HepG2 (cell line): ENCODE measurements at regions not wholly inside any gene's neighbourhood (a gene's known extent, or its start where the extent isn't known, plus 50 kb on each side); places are given as distances from the start of the nearest gene placed in this dataset.

Source experiments
- ATAC-seq: fragments of 200-7000 bp; cut with Tn5 transposase; 3 replicates; pipeline ENCODE4 v1.9.1; 2020; ENCODE audit warnings: mild to moderate bottlenecking, moderate library complexity
- BruUV-seq: library from RNA; stranded (reverse); fragments of 400-500 nt; replicated peaks from 2 replicates; lab custom pipeline; 2021; lab: Mats Ljungman, UMichigan
- CTCF ChIA-PET: fragments of 300-600 bp; formaldehyde crosslinking; extraction: SDS; loops from one replicate; lab custom pipeline; 2021; ENCODE audit warnings: low total read pairs, inconsistent platforms, low intra/inter-chr PET ratio; lab: Yijun Ruan, JAX
- POLR2A ChIA-PET: fragments of 350-600 bp; sonication (Branson Sonifier 250); formaldehyde crosslinking; loops from one replicate; lab custom pipeline; 2020; ENCODE audit warnings: antibody characterized with exemption, inconsistent platforms; lab: Yijun Ruan, JAX
- DNase-seq: peaks from one replicate; pipeline ENCODE4 v3.0.0-alpha.2; 2015; ENCODE audit warnings: low spot score
- FAIRE-seq: peaks from 3 replicates; lab custom pipeline; 2011; peaks lifted over from hg19 to GRCh38; lab: Jason Lieb, UNC
- H2AFZ ChIP-seq: one replicate; pipeline ENCODE4 v1.6.1; 2011; ENCODE audit warnings: low read length, inconsistent platforms
- H3K27ac ChIP-seq: fragments of 300-600 bp; 3 replicates; pipeline ENCODE4 v1.8.0; 2011; ENCODE audit warnings: mixed run types, mild to moderate bottlenecking, mixed read lengths, low read length, inconsistent platforms; ENCODE audit not compliant: insufficient read depth; ENCODE audit errors: extremely low read length
- H3K27me3 ChIP-seq, 2 experiments: fragments of 200-600 bp in 1 of 2; 2 replicates in 1 of 2; 3 replicates in 1 of 2; pipeline versions ENCODE4 v1.6.0 to v1.8.0; 2011; ENCODE audit warnings: low read length in 2 of 2, mild to moderate bottlenecking in 2 of 2, moderate library complexity in 2 of 2, inconsistent platforms in 1 of 2; ENCODE audit not compliant: insufficient read depth in 2 of 2, control insufficient read depth in 1 of 2
- H3K36me3 ChIP-seq, 2 experiments: fragments of 200-600 bp in 1 of 2; replicated peaks in 1 of 2; 2 replicates in 1 of 2; 3 replicates in 1 of 2; pipeline versions ENCODE4 v1.5.1 to v1.8.0; 2011; ENCODE audit warnings: low read length in 2 of 2, inconsistent platforms in 1 of 2; ENCODE audit not compliant: insufficient read depth in 2 of 2, control insufficient read depth in 1 of 2
- H3K4me1 ChIP-seq: 2 replicates; pipeline ENCODE4 v1.5.1; 2012; ENCODE audit warnings: low read length, inconsistent platforms; ENCODE audit not compliant: insufficient read depth
- H3K4me2 ChIP-seq: 2 replicates; pipeline ENCODE4 v1.6.0; 2011; ENCODE audit warnings: low read depth, low read length, inconsistent platforms
- H3K4me3 ChIP-seq, 3 experiments: fragments of 200-600 bp in 1 of 3; sonication (generic), shearing (Covaris generic) in 1 of 3; replicated peaks in 1 of 3; 2 replicates each; pipeline ENCODE4 v1.5.1; 2011 to 2016; ENCODE audit warnings: low read length in 3 of 3, inconsistent platforms in 2 of 3, low read depth in 2 of 3, mild to moderate bottlenecking in 2 of 3, control low read depth in 1 of 3, mixed read lengths in 1 of 3; ENCODE audit not compliant: insufficient read depth in 1 of 3
- H3K79me2 ChIP-seq: one replicate; pipeline ENCODE4 v1.6.1; 2011; ENCODE audit warnings: low read length, inconsistent platforms; ENCODE audit not compliant: insufficient read depth
- H3K9ac ChIP-seq: 2 replicates; pipeline ENCODE4 v1.6.0; 2011; ENCODE audit warnings: mild to moderate bottlenecking, low read depth, low read length, inconsistent platforms; ENCODE audit not compliant: insufficient read depth
- H3K9me3 ChIP-seq: 2 replicates; pipeline ENCODE4 v1.5.1; 2012; ENCODE audit warnings: mild to moderate bottlenecking, low read length
- H4K20me1 ChIP-seq: 2 replicates; pipeline ENCODE4 v1.6.0; 2011; ENCODE audit warnings: inconsistent platforms, mild to moderate bottlenecking, low read length, moderate library complexity; ENCODE audit not compliant: insufficient read depth
- ELF3 ChIP-seq: IDR thresholded peaks from 2 replicates; pipeline ENCODE4 v1.6.1; 2016; ENCODE audit warnings: missing genetic modification reagents, missing compliant biosample characterization
- EP300 ChIP-seq, 3 experiments: sonication (generic) in 1 of 3; formaldehyde crosslinking in 1 of 3; IDR thresholded peaks; 2 replicates each; pipeline versions ENCODE4 v1.5.1 to v1.6.1; 2011 to 2020; ENCODE audit warnings: low read depth in 2 of 3, low read length in 2 of 3, borderline replicate concordance in 1 of 3, improper control_type of control experiment in 1 of 3, mild to moderate bottlenecking in 1 of 3, missing genetic modification reagents in 1 of 3, moderate library complexity in 1 of 3
- IRF9 ChIP-seq: sonication (generic); formaldehyde crosslinking; IDR thresholded peaks from 2 replicates; pipeline ENCODE4 v1.8.0; 2022; ENCODE audit warnings: missing genetic modification reagents, mild to moderate bottlenecking, borderline replicate concordance
- JUNB ChIP-seq: sonication (generic); formaldehyde crosslinking; IDR thresholded peaks from 2 replicates; pipeline ENCODE4 v1.8.0; 2022; ENCODE audit warnings: missing genetic modification reagents, mild to moderate bottlenecking, borderline replicate concordance
- MXI1 ChIP-seq: IDR thresholded peaks from 3 replicates; pipeline ENCODE4 v1.6.1; 2012; ENCODE audit warnings: low read depth, low read length, inconsistent platforms, borderline replicate concordance
- NFAT5 ChIP-seq: sonication (generic); formaldehyde crosslinking; IDR thresholded peaks from 2 replicates; pipeline ENCODE4 v1.4.0; 2020; ENCODE audit warnings: missing genetic modification reagents
- RARA ChIP-seq: IDR thresholded peaks from 2 replicates; pipeline ENCODE4 v1.6.1; 2016; ENCODE audit warnings: missing genetic modification reagents, missing compliant biosample characterization
- SAP130 ChIP-seq: IDR thresholded peaks from 2 replicates; pipeline ENCODE4 v1.6.1; 2016; ENCODE audit warnings: low read depth
- TFAP4 ChIP-seq: sonication (generic); IDR thresholded peaks from 2 replicates; pipeline ENCODE4 v1.6.1; 2016; ENCODE audit warnings: low read depth, borderline replicate concordance
- WGBS: methylation state at CpG from one replicate; pipeline ENCODE4 v1.1.6; 2017; ENCODE audit warnings: low lambda C conversion rate; 5-methylcytosine and 5-hydroxymethylcytosine counted together
- in situ Hi-C: cut with HindIII; loops from 2 replicates; pipeline ENCODE4 v1.10.0; 2017; ENCODE audit warnings: low pct_unique_long_range_greater_than_20kb; ENCODE audit not compliant: extremely low pct_ligation_motif_present
- intact Hi-C: fragments of 100-400 bp; cut with micrococcal nuclease; formaldehyde crosslinking; loops from one replicate; pipeline ENCODE4 v1.10.0; 2022; ENCODE audit not compliant: unreplicated experiment

DNA sequence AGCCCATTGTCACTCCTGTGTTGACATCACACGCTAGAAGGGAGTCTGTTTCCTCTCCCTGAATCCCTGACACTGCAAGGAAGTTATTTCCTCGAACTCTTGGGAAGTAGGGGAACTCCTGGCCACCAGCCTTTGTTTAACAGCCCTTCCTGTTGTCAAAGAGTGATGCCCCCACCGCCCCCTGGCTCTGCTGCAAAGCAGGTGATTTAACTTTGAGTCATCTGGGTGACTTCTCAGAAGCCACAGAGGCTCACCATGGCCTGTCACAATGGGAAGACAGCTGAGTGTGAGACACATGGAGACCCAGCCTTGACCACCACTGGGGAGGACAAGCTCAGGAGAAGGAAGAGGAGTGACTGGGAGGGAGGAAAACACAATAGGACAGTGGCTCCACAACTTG lies 182.8 kb downstream of the PSMG1 start:
- no peaks in the 10 kb centered on the region for H3K36me3 ChIP-seq

More for the DNA sequence above, 182.8 kb downstream of the PSMG1 start:
- no peak overlapping the region for H3K27ac ChIP-seq
- no peak overlapping the region for H2AFZ ChIP-seq
- ChIA-PET CTCF (no interaction called here), POLR2A (no interaction called here)
- no peak for FAIRE-seq
- no peak overlapping the region for H3K4me3 ChIP-seq
- no peak for DNase-seq
- H3K79me2 ChIP-seq = no peaks in the 10 kb centered on the region
- in situ Hi-C loops = no loop called here
- no peak; the same call in 2 of the 3 replicates for ATAC-seq
- TF ChIP-seq TFAP4 = peak; percentile 34; the same call in 1 of the 2 replicates
- peak; percentile 53; the same call in 1 of the 2 replicates for TF ChIP-seq RARA (CRISPR knock-in tag)
- peak; percentile 40; the same call in 1 of the 2 replicates for TF ChIP-seq IRF9 (CRISPR knock-in tag)
- no peak for TF ChIP-seq NFAT5 (CRISPR knock-in tag)
- TF ChIP-seq SAP130 (CRISPR knock-in tag) = 0 out of 2 replicates have a peak, but pooled peaks have one; percentile 35
- peak in 1 of 2 experiments; percentile 32; a peak in 1 of 4 replicates for TF ChIP-seq EP300 (IDR thresholded peaks at IDR 0.05; ENCODE audit: low read depth in 2 of 2, low read length in 2 of 2)
- TF ChIP-seq EP300 (CRISPR knock-in tag; IDR thresholded peaks at IDR 0.05; ENCODE audit: borderline replicate concordance) = no peak
- no peak for TF ChIP-seq JUNB
- TF ChIP-seq ELF3 (CRISPR knock-in tag) = peak; percentile 33; the same call in 1 of the 2 replicates
- peak; percentile 13; the same call in 1 of the 3 replicates for TF ChIP-seq MXI1
- H3K9ac ChIP-seq = no peak overlapping the region
- peaks cover 37% of the 10 kb centered on the region for H3K4me1 ChIP-seq
- 8% methylated on average over 2 of the region's 3 CpGs for WGBS
- BruUV-seq = no TSS peak
- H4K20me1 ChIP-seq = no peaks in the 10 kb centered on the region
- H3K4me2 ChIP-seq = no peak overlapping the region
- no peaks in the 10 kb centered on the region for H3K9me3 ChIP-seq
- H3K27me3 ChIP-seq = no peaks in the 10 kb centered on the region
- intact Hi-C loops = no loop called here
